ENCODE measurements at regions not wholly inside any gene's neighbourhood (a gene's known extent, or its start where the extent isn't known, plus 50 kb on each side); places are given as distances from the start of the nearest gene placed in this dataset.

DNA sequence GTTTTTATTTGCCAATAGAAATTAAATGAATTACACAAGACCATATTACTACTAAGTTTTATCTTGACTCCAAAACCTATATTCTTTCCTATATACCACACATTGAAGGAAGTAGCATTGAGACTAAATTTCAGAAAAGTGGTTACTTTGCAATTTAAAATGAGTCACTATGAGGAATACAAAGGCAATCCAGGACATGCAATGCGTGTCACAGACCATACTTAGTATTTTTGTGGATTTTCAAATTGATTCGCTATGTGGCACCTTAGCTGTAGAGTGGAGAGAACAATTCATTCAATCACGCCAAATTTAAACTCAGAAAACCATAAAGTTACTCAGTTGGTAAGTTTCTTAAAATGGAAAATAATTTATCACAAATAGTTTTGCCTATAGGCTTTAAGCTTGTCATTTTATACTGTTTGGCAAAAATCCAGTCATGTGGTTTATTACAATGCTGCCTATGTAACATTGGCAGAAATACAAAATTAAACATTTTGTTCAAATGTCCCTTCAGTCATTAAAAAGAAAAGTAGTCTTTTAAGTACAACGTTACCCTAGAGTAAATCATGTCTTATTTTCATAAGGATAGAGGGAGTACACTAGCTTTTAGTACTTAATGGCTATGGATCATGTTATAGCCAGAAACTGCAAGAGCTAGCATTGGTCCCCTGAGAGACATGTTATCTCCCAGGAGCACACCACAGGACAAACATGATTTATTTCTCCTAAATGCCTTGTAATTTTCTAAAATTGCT, 222.8 kb upstream of the CDH7 start:
- ATAC-seq (ENCODE audit: insufficient read depth, low read depth) = no peak
- no peak for TF ChIP-seq EZH2 (IDR thresholded peaks at IDR 0.05; ENCODE audit: borderline replicate concordance, low read depth, low read length, severe bottlenecking)
- TF ChIP-seq, protein P1, sequence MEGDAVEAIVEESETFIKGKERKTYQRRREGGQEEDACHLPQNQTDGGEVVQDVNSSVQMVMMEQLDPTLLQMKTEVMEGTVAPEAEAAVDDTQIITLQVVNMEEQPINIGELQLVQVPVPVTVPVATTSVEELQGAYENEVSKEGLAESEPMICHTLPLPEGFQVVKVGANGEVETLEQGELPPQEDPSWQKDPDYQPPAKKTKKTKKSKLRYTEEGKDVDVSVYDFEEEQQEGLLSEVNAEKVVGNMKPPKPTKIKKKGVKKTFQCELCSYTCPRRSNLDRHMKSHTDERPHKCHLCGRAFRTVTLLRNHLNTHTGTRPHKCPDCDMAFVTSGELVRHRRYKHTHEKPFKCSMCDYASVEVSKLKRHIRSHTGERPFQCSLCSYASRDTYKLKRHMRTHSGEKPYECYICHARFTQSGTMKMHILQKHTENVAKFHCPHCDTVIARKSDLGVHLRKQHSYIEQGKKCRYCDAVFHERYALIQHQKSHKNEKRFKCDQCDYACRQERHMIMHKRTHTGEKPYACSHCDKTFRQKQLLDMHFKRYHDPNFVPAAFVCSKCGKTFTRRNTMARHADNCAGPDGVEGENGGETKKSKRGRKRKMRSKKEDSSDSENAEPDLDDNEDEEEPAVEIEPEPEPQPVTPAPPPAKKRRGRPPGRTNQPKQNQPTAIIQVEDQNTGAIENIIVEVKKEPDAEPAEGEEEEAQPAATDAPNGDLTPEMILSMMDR (IDR thresholded peaks at IDR 0.05; ENCODE audit: borderline replicate concordance, extremely low read depth, low read length, poor library complexity, severe bottlenecking) = no peak
- no peaks in the 10 kb centered on the region for H3K79me2 ChIP-seq (ENCODE audit: insufficient read depth, low read length)

DNA sequence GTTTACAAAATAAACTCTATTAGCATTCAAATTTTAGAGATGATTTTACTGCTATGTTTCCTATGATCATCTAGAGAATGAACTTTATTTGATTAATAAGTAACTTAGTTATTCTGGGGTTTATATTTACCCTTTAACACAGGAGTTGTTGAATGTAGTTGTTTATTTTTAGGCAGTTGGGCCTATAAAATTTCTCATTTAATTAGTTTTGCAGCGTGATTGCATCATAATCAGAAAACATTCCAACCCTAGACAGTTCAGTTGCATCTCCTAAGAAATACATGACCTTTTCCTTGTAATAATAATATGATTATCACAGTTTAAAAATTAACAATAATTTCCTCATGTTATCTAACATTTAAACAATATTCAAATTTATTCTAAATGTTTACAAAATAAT, 224.7 kb upstream of the CDH7 start:
- Histone ChIP-seq H3K27ac (ENCODE audit: low read length) (no peak overlapping the region), H3K79me2 (ENCODE audit: insufficient read depth, low read length) (no peaks in the 10 kb centered on the region), H4K20me1 (ENCODE audit: insufficient read depth, low read length) (no peaks in the 10 kb centered on the region), H2AFZ (ENCODE audit: low read depth, low read length) (no peak overlapping the region), H3K4me2 (ENCODE audit: insufficient read depth, low read length) (no peak overlapping the region), H3K9me3 (ENCODE audit: insufficient read depth, low read length, severe bottlenecking) (no peaks in the 10 kb centered on the region), H3K4me3 (ENCODE audit: low read depth in 1 of 2, low read length in 2 of 2) (no peak overlapping the region), H3K27me3 (ENCODE audit: insufficient read depth, low read length, poor library complexity) (no peaks in the 10 kb centered on the region), H3K9ac (ENCODE audit: low read depth, low read length) (no peak overlapping the region), H3K36me3 (ENCODE audit: insufficient read depth, low read length) (no peaks in the 10 kb centered on the region), H3K4me1 (ENCODE audit: insufficient read depth, low read length) (no peaks in the 10 kb centered on the region)
- TF ChIP-seq, protein P1 (IDR thresholded peaks at IDR 0.05; ENCODE audit: borderline replicate concordance, extremely low read depth, low read length, poor library complexity, severe bottlenecking) = no peak
- TF ChIP-seq EZH2 (IDR thresholded peaks at IDR 0.05; ENCODE audit: borderline replicate concordance, low read depth, low read length, severe bottlenecking) = no peak
- ATAC-seq (ENCODE audit: insufficient read depth, low read depth) = no peak
- DNase-seq = no peak

More for the DNA sequence above, 222.8 kb upstream of the CDH7 start:
- no peak overlapping the region for H3K4me2 ChIP-seq (ENCODE audit: insufficient read depth, low read length)
- H4K20me1 ChIP-seq (ENCODE audit: insufficient read depth, low read length) = no peaks in the 10 kb centered on the region
- no peaks in the 10 kb centered on the region for H3K9me3 ChIP-seq (ENCODE audit: insufficient read depth, low read length, severe bottlenecking)
- no peaks in the 10 kb centered on the region for H3K36me3 ChIP-seq (ENCODE audit: insufficient read depth, low read length)
- no peak overlapping the region for H3K27ac ChIP-seq (ENCODE audit: low read length)
- no peak for DNase-seq
- H3K4me1 ChIP-seq (ENCODE audit: insufficient read depth, low read length) = no peaks in the 10 kb centered on the region
- H3K9ac ChIP-seq (ENCODE audit: low read depth, low read length) = no peak overlapping the region
- H3K4me3 ChIP-seq (ENCODE audit: low read depth in 1 of 2, low read length in 2 of 2) = no peak overlapping the region
- no peak overlapping the region for H2AFZ ChIP-seq (ENCODE audit: low read depth, low read length)
- H3K27me3 ChIP-seq (ENCODE audit: insufficient read depth, low read length, poor library complexity) = no peaks in the 10 kb centered on the region

DNA sequence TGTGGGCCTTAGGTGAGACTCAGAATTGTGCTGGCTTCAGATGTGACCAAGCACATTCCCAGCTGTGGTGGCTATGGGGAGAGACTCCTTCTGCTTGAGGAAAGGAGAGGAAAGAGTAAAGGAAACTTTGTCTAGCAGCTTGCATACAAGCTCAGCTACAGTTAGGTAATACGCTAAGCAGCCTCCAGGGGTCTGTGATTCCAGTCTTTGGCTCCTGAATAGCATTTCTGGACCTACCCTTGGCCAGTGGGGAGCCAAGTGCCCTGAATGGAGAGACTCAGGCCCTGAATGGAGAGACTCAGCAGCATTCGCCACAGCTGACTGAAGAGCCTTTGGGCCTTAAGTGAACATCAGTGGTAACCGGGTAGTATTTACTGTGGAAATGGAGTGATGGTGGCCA, 227.4 kb upstream of the CDH7 start:
- TF ChIP-seq EZH2 (IDR thresholded peaks at IDR 0.05; ENCODE audit: borderline replicate concordance, low read depth, low read length, severe bottlenecking) = no peak
- TF ChIP-seq, protein P1 (IDR thresholded peaks at IDR 0.05; ENCODE audit: borderline replicate concordance, extremely low read depth, low read length, poor library complexity, severe bottlenecking) = no peak
- Histone ChIP-seq H3K27me3 (ENCODE audit: insufficient read depth, low read length, poor library complexity) (no peaks in the 10 kb centered on the region), H3K4me2 (ENCODE audit: insufficient read depth, low read length) (no peak overlapping the region), H3K9me3 (ENCODE audit: insufficient read depth, low read length, severe bottlenecking) (no peaks in the 10 kb centered on the region), H3K4me1 (ENCODE audit: insufficient read depth, low read length) (no peaks in the 10 kb centered on the region), H3K27ac (ENCODE audit: low read length) (no peak overlapping the region), H4K20me1 (ENCODE audit: insufficient read depth, low read length) (no peaks in the 10 kb centered on the region), H3K9ac (ENCODE audit: low read depth, low read length) (no peak overlapping the region), H2AFZ (ENCODE audit: low read depth, low read length) (no peak overlapping the region), H3K4me3 (ENCODE audit: low read depth in 1 of 2, low read length in 2 of 2) (no peak overlapping the region), H3K79me2 (ENCODE audit: insufficient read depth, low read length) (no peaks in the 10 kb centered on the region), H3K36me3 (ENCODE audit: insufficient read depth, low read length) (no peaks in the 10 kb centered on the region)
- DNase-seq (no peak), ATAC-seq (ENCODE audit: insufficient read depth, low read depth) (no peak)

Data from DND-41 (cell line).